CD4-positive, alpha-beta memory T cell (primary cell): ENCODE measurements at regions not wholly inside any gene's neighbourhood (a gene's known extent, or its start where the extent isn't known, plus 50 kb on each side); places are given as distances from the start of the nearest gene placed in this dataset.
"Not testable (repeated sequence)": the region's sequence is repeated elsewhere in the genome, so short reads cannot be mapped to it uniquely, and the experiment has no call there.

Experiments
- CTCF ChIA-PET: fragments of 350-600 bp; sonication (Branson Sonifier 250); formaldehyde crosslinking; loops from one replicate; lab custom pipeline; 2021; ENCODE audit warnings: inconsistent platforms; ENCODE audit not compliant: partially characterized antibody; lab: Charles Lee
- POLR2A ChIA-PET: fragments of 350-600 bp; sonication (Branson Sonifier 250); formaldehyde crosslinking; loops from one replicate; lab custom pipeline; 2021; ENCODE audit not compliant: partially characterized antibody; lab: Charles Lee
- DNase-seq, 5 donors: peaks; one replicate each; pipeline versions ENCODE4 v3.0.0 to v3.0.0-alpha.2; 2020 to 2022; ENCODE audit warnings: mixed read lengths in 1 of 5
- H3K27ac ChIP-seq: one replicate; pipeline ENCODE4 v1.7.0; 2013; ENCODE audit warnings: low read depth, low read length
- H3K27me3 ChIP-seq: 2 replicates; pipeline ENCODE4 v1.7.0; 2013; ENCODE audit warnings: mild to moderate bottlenecking, low read length, moderate library complexity; ENCODE audit not compliant: insufficient read depth
- H3K36me3 ChIP-seq: 2 replicates; pipeline ENCODE4 v1.7.0; 2013; ENCODE audit warnings: mild to moderate bottlenecking, low read length, moderate library complexity; ENCODE audit not compliant: insufficient read depth
- H3K4me1 ChIP-seq: 2 replicates; pipeline ENCODE4 v1.7.0; 2013; ENCODE audit warnings: mild to moderate bottlenecking, low read length, moderate library complexity; ENCODE audit not compliant: insufficient read depth
- H3K4me3 ChIP-seq, 2 donors: one replicate each; pipeline ENCODE4 v1.7.0; 2013; ENCODE audit warnings: low read length in 2 of 2, mild to moderate bottlenecking in 1 of 2
- H3K9me3 ChIP-seq, 2 donors: one replicate each; pipeline ENCODE4 v1.7.0; 2013; ENCODE audit warnings: low read length in 2 of 2, control low read depth in 1 of 2; ENCODE audit not compliant: control insufficient read depth in 1 of 2
- H3K27ac Mint-ChIP-seq, 7 donors: one replicate each; pipeline ENCODE4 v1.8.0; 2020 to 2021; ENCODE audit warnings: mixed read lengths in 7 of 7, mild to moderate bottlenecking in 6 of 7, inconsistent platforms in 3 of 7, moderate library complexity in 3 of 7
- H3K27me3 Mint-ChIP-seq, 2 donors: one replicate each; pipeline ENCODE4 v1.8.0; 2020 to 2021; ENCODE audit warnings: mixed read lengths in 2 of 2
- H3K36me3 Mint-ChIP-seq, 2 donors: one replicate each; pipeline ENCODE4 v1.8.0; 2020 to 2021; ENCODE audit warnings: mixed read lengths in 2 of 2, inconsistent platforms in 1 of 2, mild to moderate bottlenecking in 1 of 2
- H3K4me1 Mint-ChIP-seq, 4 donors: one replicate each; pipeline ENCODE4 v1.8.0; 2020 to 2021; ENCODE audit warnings: mixed read lengths in 4 of 4, mild to moderate bottlenecking in 1 of 4
- H3K4me3 Mint-ChIP-seq, 8 donors: one replicate each; pipeline ENCODE4 v1.8.0; 2020 to 2021; ENCODE audit warnings: mixed read lengths in 8 of 8, mild to moderate bottlenecking in 7 of 8, moderate library complexity in 6 of 8, inconsistent platforms in 3 of 8
- H3K9me3 Mint-ChIP-seq, 8 donors: one replicate each; pipeline ENCODE4 v1.8.0; 2020 to 2021; ENCODE audit warnings: mixed read lengths in 8 of 8, mild to moderate bottlenecking in 5 of 8, inconsistent platforms in 3 of 8, moderate library complexity in 1 of 8
- intact Hi-C: fragments of 100-400 bp; cut with micrococcal nuclease; formaldehyde crosslinking; loops from one replicate; pipeline ENCODE4 v1.15.1; 2023

- H3K4me1 ChIP-seq, intact Hi-C loops, H3K4me1 Mint-ChIP-seq, H3K36me3 Mint-ChIP-seq, H3K4me3 ChIP-seq, H3K27me3 ChIP-seq, H3K27me3 Mint-ChIP-seq, H3K36me3 ChIP-seq, POLR2A ChIA-PET, H3K27ac Mint-ChIP-seq, H3K4me3 Mint-ChIP-seq, H3K9me3 ChIP-seq, H3K9me3 Mint-ChIP-seq, H3K27ac ChIP-seq, CTCF ChIA-PET: not testable (repeated sequence)
- DNase-seq: peak in 1 of 5 donors; percentile 0
These were observed 4396.8 kb upstream of the OR11H1 start for GRCh38 chr22:11131178-11131577.
